Adrenal gland (tissue), 9 donors: ENCODE measurements at regions not wholly inside any gene's neighbourhood (a gene's known extent, or its start where the extent isn't known, plus 50 kb on each side); places are given as distances from the start of the nearest gene placed in this dataset.

Source experiments
- DNase-seq, 7 donors: peaks; one replicate each; pipeline ENCODE4 v3.0.0-alpha.2; 2019 to 2020
- H3K27ac ChIP-seq, 5 donors: fragments of 200-600 bp; sonication (generic) in 4 of 5; 1 replicate in 3 of 5; 2 replicates in 2 of 5; pipeline versions ENCODE4 v1.5.1 to v1.8.0; 2016 to 2020; ENCODE audit warnings: mild to moderate bottlenecking in 1 of 5
- H3K27me3 ChIP-seq: fragments of 200-600 bp; 2 replicates; pipeline ENCODE4 v1.8.0; 2021
- H3K36me3 ChIP-seq, 2 donors: fragments of 200-600 bp; replicated peaks in 1 of 2; 1 replicate in 1 of 2; 2 replicates in 1 of 2; pipeline versions ENCODE4 v1.5.1 to v1.8.0; 2018 to 2022
- H3K4me1 ChIP-seq, 2 donors: fragments of 200-600 bp; replicated peaks in 1 of 2; 1 replicate in 1 of 2; 2 replicates in 1 of 2; pipeline versions ENCODE4 v1.5.1 to v1.8.0; 2018 to 2021
- H3K4me3 ChIP-seq, 4 donors: fragments of 200-600 bp; sonication (generic) in 3 of 4; one replicate each; pipeline ENCODE4 v1.5.1; 2016 to 2018
- H3K9me3 ChIP-seq, 3 donors: fragments of 200-600 bp; sonication (generic) in 1 of 3; replicated peaks in 1 of 3; 1 replicate in 2 of 3; 2 replicates in 1 of 3; pipeline versions ENCODE4 v1.5.1 to v1.8.0; 2016 to 2021
- POLR2A ChIP-seq, 2 donors: fragments of 450-650 bp; IDR thresholded peaks; one replicate each; pipeline ENCODE4 v1.6.1; 2017; ENCODE audit warnings: antibody characterized with exemption in 2 of 2, mild to moderate bottlenecking in 2 of 2, moderate library complexity in 1 of 2
- WGBS, 4 donors: extraction: QIAGEN DNeasy Blood & Tissue Kit in 2 of 4; methylation state at CpG; one replicate each; pipeline versions ENCODE4 v1.1.5 to v1.1.7; 2013 to 2017; 5-methylcytosine and 5-hydroxymethylcytosine counted together
- intact Hi-C, 2 donors: fragments of 100-400 bp; cut with DNase I; formaldehyde crosslinking; loops; one replicate each; pipeline versions ENCODE4 v1.14.1 to v1.15.0; 2022 to 2023
- TF ChIP-seq, protein P1 (sequence below), 6 experiments: fragments of 450-650 bp in 4 of 6; fragments of 200-600 bp in 2 of 6; sonication (generic) in 1 of 6; IDR thresholded peaks; 1 replicate in 5 of 6; 2 replicates in 1 of 6; pipeline versions ENCODE4 v1.5.1 to v1.8.0; 2016 to 2021; ENCODE audit warnings: antibody characterized with exemption in 6 of 6, mild to moderate bottlenecking in 2 of 6, moderate library complexity in 1 of 6
- donor health status: healthy with polysubstance abuse.
- donor health status: Bipolar disorder and iron deficiency.
- donor health status: DM: yes; HTN: yes; CAD: no.
- donor health status: DM: no; HTN: no; CAD: no.
- donor health status: DM: no; HTN: no; CAD: no.

GRCh38 chr11:90867416-90867815 is 644.6 kb upstream of the CHORDC1 start:
- DNase-seq, result no peak
- no peak for TF ChIP-seq POLR2A (IDR thresholded peaks at IDR 0.05)
- TF ChIP-seq, protein P1, sequence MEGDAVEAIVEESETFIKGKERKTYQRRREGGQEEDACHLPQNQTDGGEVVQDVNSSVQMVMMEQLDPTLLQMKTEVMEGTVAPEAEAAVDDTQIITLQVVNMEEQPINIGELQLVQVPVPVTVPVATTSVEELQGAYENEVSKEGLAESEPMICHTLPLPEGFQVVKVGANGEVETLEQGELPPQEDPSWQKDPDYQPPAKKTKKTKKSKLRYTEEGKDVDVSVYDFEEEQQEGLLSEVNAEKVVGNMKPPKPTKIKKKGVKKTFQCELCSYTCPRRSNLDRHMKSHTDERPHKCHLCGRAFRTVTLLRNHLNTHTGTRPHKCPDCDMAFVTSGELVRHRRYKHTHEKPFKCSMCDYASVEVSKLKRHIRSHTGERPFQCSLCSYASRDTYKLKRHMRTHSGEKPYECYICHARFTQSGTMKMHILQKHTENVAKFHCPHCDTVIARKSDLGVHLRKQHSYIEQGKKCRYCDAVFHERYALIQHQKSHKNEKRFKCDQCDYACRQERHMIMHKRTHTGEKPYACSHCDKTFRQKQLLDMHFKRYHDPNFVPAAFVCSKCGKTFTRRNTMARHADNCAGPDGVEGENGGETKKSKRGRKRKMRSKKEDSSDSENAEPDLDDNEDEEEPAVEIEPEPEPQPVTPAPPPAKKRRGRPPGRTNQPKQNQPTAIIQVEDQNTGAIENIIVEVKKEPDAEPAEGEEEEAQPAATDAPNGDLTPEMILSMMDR (IDR thresholded peaks at IDR 0.05), result no peak
- no peaks in the 10 kb centered on the region for H3K36me3 ChIP-seq
- H3K27ac ChIP-seq, result no peak overlapping the region
- intact Hi-C loops, result no loop called here
- H3K4me1 ChIP-seq, result no peaks in the 10 kb centered on the region
- no peaks in the 10 kb centered on the region for H3K9me3 ChIP-seq
- H3K4me3 ChIP-seq, result no peak overlapping the region
- no peaks in the 10 kb centered on the region for H3K27me3 ChIP-seq

GRCh38 chr11:90856790-90857189 is 633.9 kb upstream of the CHORDC1 start:
- intact Hi-C loops, result no loop called here
- WGBS, 4 donors, result 65 to 81% (median 73%) methylated on average over 1 of the region's 1 CpG
- H3K36me3 ChIP-seq, result no peaks in the 10 kb centered on the region
- TF ChIP-seq POLR2A (IDR thresholded peaks at IDR 0.05), result no peak
- TF ChIP-seq, protein P1 (IDR thresholded peaks at IDR 0.05), result no peak
- no peaks in the 10 kb centered on the region for H3K9me3 ChIP-seq
- H3K4me1 ChIP-seq, result no peaks in the 10 kb centered on the region
- no peak overlapping the region for H3K27ac ChIP-seq
- H3K27me3 ChIP-seq, result no peaks in the 10 kb centered on the region
- H3K4me3 ChIP-seq, result no peak overlapping the region
- DNase-seq, result no peak

- H3K36me3 ChIP-seq, result no peaks in the 10 kb centered on the region
- intact Hi-C loops, result no loop called here
- no peaks in the 10 kb centered on the region for H3K9me3 ChIP-seq
- H3K27ac ChIP-seq, result no peak overlapping the region
- H3K27me3 ChIP-seq, result no peaks in the 10 kb centered on the region
- WGBS, 4 donors, result 72 to 85% (median 78%) methylated on average over 4 of the region's 4 CpGs
- no peak overlapping the region for H3K4me3 ChIP-seq
- DNase-seq, result no peak
- TF ChIP-seq, protein P1 (IDR thresholded peaks at IDR 0.05), result no peak
- no peak for TF ChIP-seq POLR2A (IDR thresholded peaks at IDR 0.05)
- H3K4me1 ChIP-seq, result no peaks in the 10 kb centered on the region
Measured at GRCh38 chr11:90855531-90855930, 632.7 kb upstream of the CHORDC1 start.

GRCh38 chr11:90851196-90851595 is 628.3 kb upstream of the CHORDC1 start:
- Histone ChIP-seq H3K27ac (no peak overlapping the region), H3K4me1 (no peaks in the 10 kb centered on the region), H3K27me3 (no peaks in the 10 kb centered on the region), H3K9me3 (no peaks in the 10 kb centered on the region), H3K36me3 (no peaks in the 10 kb centered on the region), H3K4me3 (no peak overlapping the region)
- no peak for DNase-seq
- intact Hi-C loops, result no loop called here
- TF ChIP-seq, protein P1 (IDR thresholded peaks at IDR 0.05), result no peak
- no peak for TF ChIP-seq POLR2A (IDR thresholded peaks at IDR 0.05)
